ENCODE measurements at regions not wholly inside any gene's neighbourhood (a gene's known extent, or its start where the extent isn't known, plus 50 kb on each side); places are given as distances from the start of the nearest gene placed in this dataset.
"Not testable (repeated sequence)": the region's sequence is repeated elsewhere in the genome, so short reads cannot be mapped to it uniquely, and the experiment has no call there.

DNA sequence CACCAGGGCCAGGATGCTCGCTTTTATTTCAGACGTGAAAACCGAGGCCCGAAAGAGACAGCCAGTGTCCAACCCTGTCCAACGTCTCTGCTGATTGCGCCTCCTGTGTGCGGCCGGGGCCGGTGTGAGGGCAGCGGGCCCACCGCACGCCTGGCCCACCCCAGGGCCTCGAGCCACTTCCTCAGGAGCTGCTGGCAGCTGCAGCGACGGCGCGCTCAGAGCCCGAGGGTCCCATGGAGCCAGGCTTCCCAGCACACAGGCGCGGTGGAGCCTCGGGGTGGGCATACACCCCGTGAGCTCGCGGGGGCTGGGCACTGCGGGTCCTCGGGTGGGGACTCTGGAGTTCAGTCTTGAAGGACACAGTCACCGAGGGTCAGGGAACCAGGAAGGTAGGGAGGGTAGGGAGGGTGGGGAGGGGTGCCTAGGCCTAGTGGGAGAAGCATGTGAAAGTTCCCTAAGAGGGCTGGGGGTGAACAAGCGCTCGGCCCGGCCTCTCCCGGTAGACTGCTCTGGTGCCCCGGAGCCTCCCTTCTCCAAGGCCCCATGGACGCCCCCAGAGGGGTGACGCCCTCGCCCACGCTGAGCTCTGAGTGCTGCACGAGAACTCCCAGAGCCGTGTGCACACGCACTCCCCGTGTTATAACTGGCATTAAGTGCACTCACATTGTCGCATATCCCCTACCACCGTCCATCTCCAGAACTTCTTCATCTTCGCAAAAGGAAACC, 1547.2 kb downstream of the RPIA start:
- not testable (repeated sequence) for DNase-seq

- DNase-seq = not testable (repeated sequence)
These were observed 1548.3 kb downstream of the RPIA start for GRCh38 chr2:90239769-90240168.

DNA sequence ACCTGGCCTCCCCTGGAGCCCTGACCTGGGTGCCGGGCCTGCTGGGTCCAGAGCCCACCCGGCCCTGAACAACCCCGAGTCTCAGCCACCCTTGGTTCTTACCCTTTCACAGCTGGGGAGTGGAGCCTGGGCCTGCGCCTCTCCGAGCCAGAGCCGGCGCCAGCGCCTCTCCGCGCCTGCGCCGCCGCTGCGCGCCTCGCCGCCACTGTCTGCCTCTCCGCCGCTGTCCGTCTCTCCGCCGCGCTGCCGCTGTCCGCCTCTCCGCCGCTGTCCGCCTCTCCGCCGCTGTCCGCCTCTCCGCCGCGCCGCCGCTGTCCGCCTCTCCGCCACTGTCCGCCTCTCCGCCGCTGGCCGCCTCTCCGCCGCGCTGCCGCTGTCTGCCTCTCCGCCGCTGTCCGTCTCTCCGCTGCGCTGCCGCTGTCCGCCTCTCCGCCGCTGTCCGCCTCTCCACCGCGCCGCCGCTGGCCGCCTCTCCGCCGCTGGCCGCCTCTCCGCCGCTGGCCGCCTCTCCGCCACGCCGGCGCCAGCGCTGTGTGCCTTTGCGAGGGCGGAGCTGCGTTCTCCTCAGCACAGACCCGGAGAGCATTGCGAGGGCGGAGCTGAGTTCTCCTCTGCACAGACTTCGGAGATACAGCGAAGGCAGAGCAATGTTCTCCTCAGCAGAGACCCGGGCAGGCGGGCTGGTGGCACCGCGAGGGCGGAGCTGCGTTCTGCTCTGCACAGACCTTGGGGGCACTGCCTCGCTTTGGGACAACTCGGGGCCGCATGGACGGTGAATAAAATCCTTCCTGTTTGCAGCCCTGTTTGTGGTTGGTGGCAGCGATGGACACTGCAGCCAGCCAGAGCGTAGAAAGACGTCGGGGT, 1553.7 kb downstream of the RPIA start:
- not testable (repeated sequence) for DNase-seq

GRCh38 chr2:90248400-90248799, 1556.9 kb downstream of the RPIA start:
- DNase-seq = not testable (repeated sequence)

GRCh38 chr2:90250350-90250749, 1558.9 kb downstream of the RPIA start:
- not testable (repeated sequence) for DNase-seq

- not testable (repeated sequence) for DNase-seq
These were observed 1560.1 kb downstream of the RPIA start for GRCh38 chr2:90251576-90251975.

- DNase-seq = not testable (repeated sequence)
These were observed 1561.8 kb downstream of the RPIA start for GRCh38 chr2:90253306-90253705.

GRCh38 chr2:90266888-90267287, 1575.4 kb downstream of the RPIA start:
- not testable (repeated sequence) for DNase-seq

DNA sequence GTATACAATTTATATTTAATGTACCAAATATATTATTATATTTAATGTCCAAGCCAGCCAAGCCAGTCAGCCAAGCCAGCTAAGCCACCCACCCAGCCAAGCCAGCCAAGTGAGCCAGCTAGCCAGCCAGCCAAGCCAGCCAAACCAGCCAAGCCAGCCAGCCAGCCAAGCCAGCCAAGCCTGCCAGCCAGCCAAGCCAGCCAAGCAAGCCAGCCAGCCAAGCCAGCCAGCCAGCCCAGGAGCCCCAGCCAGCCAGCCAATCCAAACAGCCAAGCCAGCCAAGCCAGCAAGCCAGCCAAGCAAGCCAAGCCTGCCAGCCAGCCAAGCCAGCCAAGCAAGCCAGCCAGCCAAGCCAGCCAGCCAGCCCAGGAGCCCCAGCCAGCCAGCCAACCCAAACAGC, 1596.3 kb downstream of the RPIA start:
- not testable (repeated sequence) for DNase-seq

DNA sequence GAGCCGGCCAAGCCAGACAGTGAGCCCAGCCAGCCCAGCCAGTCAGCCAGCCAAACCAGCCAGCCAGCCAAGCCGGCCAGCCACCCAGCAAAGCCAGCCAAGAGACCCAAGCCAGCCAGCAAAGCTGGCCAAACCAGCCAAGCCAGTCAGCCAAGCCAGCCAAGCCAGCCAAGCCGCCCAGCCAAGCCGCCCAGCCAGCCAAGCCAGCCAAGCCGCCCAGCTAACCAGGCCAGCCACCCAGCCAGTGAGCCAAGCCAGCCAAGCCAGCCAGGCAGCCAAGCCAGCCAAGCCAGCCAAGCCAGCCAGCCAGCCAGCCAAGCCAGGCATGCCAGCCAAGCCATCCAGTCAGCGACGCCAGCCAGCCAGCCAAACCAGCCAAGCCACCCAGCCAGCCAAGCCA, 1596.9 kb downstream of the RPIA start:
- DNase-seq = not testable (repeated sequence)

- DNase-seq = not testable (repeated sequence)
These were observed 1598.0 kb downstream of the RPIA start for GRCh38 chr2:90289291-90289980.

DNA sequence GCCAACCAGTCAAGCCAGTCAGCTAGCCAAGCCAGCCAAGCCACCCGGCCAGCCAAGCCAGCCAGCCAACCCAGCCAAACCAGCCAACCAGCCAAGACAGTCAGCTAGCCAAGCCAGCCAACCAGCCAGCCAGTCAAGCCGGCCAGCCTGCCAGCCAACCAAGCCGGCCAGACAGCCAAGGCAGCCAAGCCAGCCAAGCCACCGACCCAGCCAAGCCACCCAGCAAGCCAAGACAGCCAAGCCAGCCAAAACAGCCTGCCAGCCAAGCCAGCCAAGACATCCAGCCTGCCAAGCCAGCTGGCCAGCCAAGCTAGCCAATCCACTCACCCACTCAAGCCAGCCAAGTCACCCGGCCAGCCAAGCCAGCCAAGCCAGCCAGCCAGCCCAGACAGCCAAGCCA, 1599.2 kb downstream of the RPIA start:
- DNase-seq = not testable (repeated sequence)

DNA sequence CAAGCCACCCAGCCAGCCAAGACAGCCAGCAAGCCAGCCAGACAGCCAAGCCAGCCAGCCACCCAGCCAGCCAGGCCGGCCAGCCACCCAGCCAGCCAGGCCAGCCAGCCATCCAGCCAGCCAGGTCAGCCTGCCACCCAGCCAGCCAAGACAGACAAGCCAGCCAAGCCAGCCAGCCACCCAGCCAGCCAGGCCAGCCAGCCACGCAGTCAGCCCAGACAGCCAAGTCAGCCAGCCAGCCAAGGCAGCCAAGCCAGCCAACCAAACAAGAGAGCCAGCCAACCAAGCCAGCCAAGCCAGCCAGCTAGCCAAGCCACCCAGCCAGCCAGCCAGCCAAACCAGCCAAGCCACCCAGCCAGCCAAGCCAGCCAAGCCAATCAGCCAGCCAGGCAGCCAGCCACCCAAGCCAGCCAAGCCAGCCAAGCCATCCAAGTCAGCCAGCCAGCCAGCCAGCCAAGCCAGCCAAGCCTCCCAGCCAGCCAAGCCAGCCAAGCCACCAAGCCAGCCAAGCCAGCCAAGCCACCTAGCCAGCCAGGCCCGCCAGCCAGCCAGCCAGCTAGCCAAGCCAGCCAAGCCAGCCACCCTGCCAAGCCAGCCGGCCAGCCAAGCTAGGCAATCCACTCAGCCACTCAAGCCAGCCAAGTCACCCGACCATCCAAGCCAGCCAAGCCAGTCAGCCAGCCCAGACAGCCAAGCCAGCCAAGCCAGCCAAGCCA, 1599.9 kb downstream of the RPIA start:
- DNase-seq = not testable (repeated sequence)

- not testable (repeated sequence) for DNase-seq
These were observed 1600.5 kb downstream of the RPIA start for GRCh38 chr2:90291934-90292333.

- not testable (repeated sequence) for DNase-seq
These were observed 1601.0 kb downstream of the RPIA start for GRCh38 chr2:90292451-90292850.

DNA sequence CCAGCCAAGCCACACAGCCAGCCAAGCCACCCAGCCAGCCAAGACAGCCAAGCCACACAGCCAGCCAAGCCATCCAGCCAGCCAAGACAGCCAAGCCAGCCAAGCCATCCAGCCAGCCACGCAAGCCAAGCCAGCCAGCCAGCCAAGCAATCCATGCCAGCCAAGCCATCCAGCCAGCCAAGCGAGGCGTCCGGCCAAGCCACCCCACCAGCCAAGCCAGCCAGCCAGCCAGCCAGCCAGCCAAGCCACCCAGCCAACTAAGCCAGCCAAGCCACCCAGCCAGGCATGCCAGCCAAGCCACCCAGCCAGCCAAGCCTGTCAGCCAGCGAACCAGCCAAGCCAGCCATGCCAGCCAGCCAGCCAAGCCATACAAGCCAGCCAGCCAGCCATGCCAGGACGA, 1601.8 kb downstream of the RPIA start:
- not testable (repeated sequence) for DNase-seq

- DNase-seq = not testable (repeated sequence)
These were observed 1602.3 kb downstream of the RPIA start for GRCh38 chr2:90293806-90294205.

DNA sequence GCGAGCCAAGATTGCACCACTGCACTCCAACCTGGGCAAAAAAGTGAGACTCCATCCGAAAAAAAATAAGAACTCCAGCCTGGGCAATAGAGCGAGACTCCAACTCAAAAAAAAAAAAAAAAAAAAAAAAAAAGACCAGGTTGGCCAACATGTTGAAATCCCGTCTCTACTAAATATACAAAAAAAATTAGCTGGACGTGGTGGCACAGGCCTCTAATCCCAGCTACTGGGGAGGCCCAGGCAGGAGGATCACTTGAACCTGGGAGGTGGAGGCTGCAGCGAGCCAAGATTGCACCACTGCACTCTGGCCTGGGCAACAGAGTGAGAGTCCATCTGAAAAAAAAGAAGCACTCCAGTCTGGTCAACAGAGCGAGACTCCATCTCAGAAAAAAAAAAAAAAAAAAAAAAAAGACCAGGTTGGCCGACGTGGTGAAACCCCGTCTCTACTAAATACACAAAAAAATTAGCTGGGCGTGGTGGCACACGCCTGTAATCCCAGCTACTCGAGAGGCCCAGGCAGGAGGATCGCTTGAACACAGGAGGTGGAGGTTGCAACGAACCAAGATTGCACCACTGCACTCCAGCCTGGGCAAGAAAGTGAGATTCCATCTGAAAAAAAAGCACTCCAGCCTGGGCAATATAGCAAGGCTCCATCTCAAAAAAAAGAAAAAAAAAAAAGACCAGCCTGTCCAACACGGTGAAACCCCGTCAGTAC, 1603.7 kb downstream of the RPIA start:
- DNase-seq = not testable (repeated sequence)

DNA sequence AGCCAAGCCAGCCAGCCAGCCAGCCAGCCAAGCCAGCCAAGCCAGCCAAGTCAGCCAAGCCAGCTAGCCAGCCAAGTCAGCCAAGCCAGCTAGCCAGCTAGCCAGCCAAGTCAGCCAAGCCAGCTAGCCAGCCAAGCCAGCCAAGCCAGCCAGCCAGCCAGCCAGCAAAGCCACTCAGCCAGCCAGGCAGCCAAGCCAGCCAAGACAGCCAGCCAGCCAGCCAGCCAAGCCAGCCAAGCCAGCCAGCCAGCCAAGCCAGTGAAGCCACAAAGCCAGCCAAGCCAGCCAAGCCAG, 1605.0 kb downstream of the RPIA start:
- not testable (repeated sequence) for DNase-seq

GRCh38 chr2:90297701-90298100, 1606.2 kb downstream of the RPIA start:
- DNase-seq = not testable (repeated sequence)

DNA sequence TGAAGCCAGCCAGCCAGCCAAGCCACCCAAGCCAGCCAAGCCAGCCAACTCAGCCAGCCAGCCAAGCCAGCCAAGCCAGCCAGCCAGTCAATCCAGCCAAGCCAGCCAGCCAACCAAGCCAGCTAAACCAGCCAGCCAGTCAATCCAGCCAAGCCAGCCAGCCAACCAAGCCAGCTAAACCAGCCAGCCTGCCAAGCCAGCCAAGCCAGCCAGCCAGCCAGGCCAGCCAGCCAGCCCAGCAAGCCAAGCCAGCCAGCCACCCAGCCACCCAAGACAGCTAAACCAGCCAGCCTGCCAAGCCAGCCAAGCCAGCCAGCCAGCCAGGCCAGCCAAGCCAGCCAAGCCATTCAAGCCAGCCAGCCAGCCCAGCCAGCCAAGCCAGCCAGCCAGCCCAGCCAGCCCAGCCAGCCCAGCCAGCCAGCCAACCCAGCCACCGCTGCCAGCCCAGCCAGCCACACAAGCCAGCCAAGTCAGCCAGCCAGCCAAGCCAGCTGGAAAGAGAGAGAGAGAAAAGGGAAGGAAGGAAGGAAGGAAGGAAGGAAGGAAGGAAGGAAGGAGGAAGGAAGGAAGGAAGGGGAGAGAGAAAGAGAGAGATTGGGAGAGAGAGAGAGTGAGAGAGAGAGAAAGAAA, 1606.8 kb downstream of the RPIA start:
- DNase-seq = not testable (repeated sequence)

DNA sequence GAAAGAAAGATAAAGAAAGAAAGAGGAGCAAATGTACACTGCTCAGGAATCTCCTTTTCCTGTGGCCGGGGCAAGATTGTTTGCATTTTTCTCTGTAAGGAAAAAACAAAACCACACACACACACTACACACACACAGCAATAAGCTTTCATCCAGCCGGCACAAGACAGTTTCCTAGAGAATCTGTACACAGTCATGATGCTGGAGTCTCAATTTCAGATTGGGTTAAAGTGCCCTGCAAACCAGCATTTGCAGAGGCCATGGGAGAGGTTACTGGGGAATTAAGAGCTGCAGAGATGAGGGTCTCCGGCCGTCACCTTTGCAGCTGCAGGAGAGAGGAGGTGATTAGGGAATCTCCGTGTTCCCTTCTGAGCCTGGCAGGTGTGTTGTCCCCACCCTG, 1607.5 kb downstream of the RPIA start:
- not testable (repeated sequence) for DNase-seq
